Erythroblast (primary cell): ENCODE measurements at regions not wholly inside any gene's neighbourhood (a gene's known extent, or its start where the extent isn't known, plus 50 kb on each side); places are given as distances from the start of the nearest gene placed in this dataset.
"Not testable (repeated sequence)": the region's sequence is repeated elsewhere in the genome, so short reads cannot be mapped to it uniquely, and the experiment has no call there.

ENCODE experiments used
- DNase-seq, 2 experiments: peaks; one replicate each; lab custom pipeline; 2025; lab: John Stamatoyannopoulos, UW
- GATA1 ChIP-seq: IDR thresholded peaks from 2 replicates; pipeline ENCODE4 v1.6.1; 2011; ENCODE audit warnings: low read depth, mild to moderate bottlenecking, control low read depth, low read length, moderate library complexity
- POLR2A ChIP-seq: IDR thresholded peaks from 2 replicates; pipeline ENCODE4 v1.6.1; 2011; ENCODE audit warnings: mild to moderate bottlenecking, low read length

- no peak for DNase-seq
Observed at GRCh38 chr6:55088902-55089301, 85.4 kb upstream of the HCRTR2 start.

GRCh38 chr6:55089325-55089724 is 85.0 kb upstream of the HCRTR2 start:
- TF ChIP-seq GATA1 (no peak), POLR2A (no peak)
- no peak for DNase-seq

More at GRCh38 chr6:55088902-55089301, 85.4 kb upstream of the HCRTR2 start:
- TF ChIP-seq GATA1 (no peak), POLR2A (no peak)

GRCh38 chr6:55100686-55101085 is 73.6 kb upstream of the HCRTR2 start:
- no peak for TF ChIP-seq GATA1
- DNase-seq = no peak

GRCh38 chr6:55101157-55101556 is 73.2 kb upstream of the HCRTR2 start:
- no peak for DNase-seq
- TF ChIP-seq GATA1 = no peak
- no peak for TF ChIP-seq POLR2A

- DNase-seq = no peak
- no peak for TF ChIP-seq GATA1
- no peak for TF ChIP-seq POLR2A
Observed at GRCh38 chr6:55108134-55109130, 65.9 kb upstream of the HCRTR2 start.

- no peak for DNase-seq
- TF ChIP-seq POLR2A (no peak), GATA1 (no peak)
Observed at GRCh38 chr6:55117267-55117666, 57.0 kb upstream of the HCRTR2 start.

GRCh38 chr6:55124241-55124640 is 50.1 kb upstream of the HCRTR2 start:
- not testable (repeated sequence) for DNase-seq
